GM18873 (cell line): ENCODE measurements at regions not wholly inside any gene's neighbourhood (a gene's known extent, or its start where the extent isn't known, plus 50 kb on each side); places are given as distances from the start of the nearest gene placed in this dataset.
"Not testable (repeated sequence)": the region's sequence is repeated elsewhere in the genome, so short reads cannot be mapped to it uniquely, and the experiment has no call there.

ENCODE experiments used
- ATAC-seq: cut with Tn5 transposase; IDR thresholded peaks from one replicate; pipeline ENCODE4 v1.9.1; 2021; ENCODE audit warnings: mild to moderate bottlenecking, moderate library complexity, moderate number of reproducible peaks; ENCODE audit not compliant: unreplicated experiment, low FRiP score

DNA sequence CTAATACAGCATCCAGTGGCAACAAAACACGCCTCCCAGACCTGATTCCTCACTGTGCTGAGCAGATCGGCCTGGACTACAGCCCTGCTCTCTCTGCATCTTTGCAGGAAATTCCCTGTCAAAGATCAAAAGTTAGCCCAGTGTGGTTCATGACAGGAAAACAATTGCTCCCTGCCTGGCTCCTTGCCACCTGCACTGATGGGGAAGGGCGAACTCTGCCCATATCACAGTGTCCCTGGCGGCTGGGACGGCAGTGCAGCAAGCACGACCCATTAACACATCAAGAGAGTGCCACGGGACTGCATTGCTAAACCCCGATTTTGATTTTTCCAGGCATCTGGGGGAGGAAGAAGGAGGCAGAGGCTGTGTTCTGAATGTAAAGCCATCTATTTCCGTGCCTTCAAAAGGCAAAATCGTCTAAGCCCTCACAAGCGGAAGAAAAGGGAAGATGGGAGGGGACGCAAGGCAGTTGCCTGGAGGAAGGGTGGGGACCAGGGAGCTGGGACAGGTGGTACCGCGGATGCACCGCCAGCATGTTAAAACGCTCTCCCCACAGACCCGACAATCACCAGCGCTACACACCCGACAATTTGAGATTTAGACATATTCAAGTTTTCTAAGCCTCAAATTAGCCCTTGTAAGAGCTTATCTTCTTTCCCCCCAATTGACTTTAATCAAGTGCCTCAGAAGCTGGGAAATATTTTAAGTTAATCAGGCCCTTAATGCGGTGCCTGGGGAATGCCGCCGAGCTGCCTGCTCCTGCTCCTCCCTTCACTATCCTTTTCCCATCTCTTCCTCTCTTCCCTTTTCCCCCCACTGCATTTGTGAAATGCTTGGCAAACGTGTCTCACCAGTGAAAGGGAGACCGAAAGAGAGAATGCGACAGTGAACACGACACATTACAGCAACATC is 238.8 kb upstream of the CDH5 start:
- no peak for ATAC-seq

DNA sequence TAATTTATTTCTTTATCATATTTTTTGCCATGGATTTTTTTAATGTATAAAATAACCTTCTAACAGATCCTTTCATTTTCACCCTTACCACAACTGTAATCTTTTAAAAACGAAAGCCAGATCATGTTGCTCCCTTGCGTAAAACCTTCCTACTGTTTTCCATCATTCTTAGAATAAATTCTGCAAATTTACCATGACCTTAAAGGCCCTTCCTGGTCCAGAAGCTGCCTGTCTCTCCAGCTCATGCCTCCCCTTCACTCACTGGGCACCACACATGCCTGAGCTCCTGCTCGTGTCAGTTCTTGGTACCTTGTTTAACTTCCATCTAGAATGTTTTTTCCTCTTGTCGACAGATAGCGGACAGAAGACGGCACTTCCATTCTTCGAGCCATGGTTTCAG is 245.0 kb upstream of the CDH5 start:
- ATAC-seq = no peak

DNA sequence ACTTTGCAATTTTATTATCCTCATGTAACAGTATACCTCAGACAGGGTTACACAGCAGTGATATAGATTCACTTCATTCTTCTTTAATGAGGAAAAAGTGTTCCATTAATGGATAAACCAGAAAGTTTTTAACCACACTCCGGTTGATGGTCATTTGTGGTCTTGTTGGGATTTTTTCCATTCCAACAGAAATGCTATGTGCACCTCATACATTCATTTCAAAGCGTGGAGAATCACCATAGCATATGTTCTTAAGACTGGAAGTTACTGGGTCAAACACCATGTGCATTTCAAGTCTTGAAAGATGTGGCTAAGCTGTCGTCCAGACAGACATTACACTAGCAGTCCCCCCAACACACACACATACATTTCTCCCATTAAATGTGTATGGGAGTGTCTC is 245.8 kb upstream of the CDH5 start:
- ATAC-seq = no peak

- no peak for ATAC-seq
Measured at GRCh38 chr16:66116163-66117002, 250.1 kb upstream of the CDH5 start.

DNA sequence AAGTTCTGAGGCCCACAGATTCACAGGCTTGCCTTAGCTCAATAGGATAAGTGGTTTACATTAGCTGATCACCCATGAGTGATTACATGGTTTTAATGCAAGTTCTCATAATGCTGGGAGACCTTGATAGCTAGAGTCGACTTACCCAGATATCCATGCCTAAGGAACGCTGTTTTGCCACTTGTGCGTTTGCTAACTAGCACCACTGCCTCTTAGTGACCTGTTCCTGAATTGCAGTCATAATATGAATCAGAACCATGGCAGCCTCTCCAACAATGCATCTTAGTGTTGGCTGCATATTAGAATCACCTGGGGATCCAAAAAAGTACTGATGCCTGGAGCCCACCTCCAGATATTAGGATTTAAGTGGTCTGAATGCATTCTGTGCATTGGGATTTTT is 251.1 kb upstream of the CDH5 start:
- ATAC-seq = no peak

DNA sequence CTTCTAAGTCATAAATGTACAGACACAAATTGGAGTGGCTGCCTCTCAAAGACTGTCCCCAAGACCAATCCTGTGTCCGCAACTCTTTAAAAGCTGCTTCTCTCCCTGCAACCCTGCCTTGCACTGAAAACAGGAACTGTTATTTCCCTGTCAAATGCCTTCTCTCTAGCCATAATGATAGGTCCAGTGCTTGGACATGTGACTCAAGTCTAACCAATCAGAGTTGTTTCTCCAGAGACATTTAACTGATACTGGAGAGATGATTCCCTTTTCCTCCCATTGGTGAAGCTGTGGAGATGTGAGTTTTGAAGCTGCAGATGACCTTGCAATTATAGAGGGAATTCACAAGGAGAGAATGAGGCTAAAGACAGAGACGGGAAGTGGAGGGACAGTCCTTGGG is 253.3 kb upstream of the CDH5 start:
- no peak for ATAC-seq

DNA sequence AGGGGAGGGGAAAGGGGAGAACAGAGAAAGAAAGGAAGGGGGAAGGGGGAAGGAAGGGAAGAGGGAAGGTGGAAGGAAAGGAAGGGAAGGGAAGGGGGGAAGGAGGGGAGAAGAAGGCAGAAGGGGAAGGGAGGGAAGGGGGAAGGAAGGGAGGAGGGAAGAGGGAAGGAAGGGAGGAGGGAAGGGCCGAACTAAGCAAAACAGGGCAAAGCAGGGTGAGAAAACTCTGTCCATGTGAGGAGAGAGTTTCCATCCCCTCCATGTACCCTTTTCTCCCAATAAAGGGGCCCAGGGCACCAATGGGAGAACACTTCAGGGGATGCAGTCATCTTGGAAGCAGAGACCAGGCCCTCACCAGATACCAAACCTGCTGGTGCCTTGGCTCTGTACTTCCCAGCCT is 256.8 kb upstream of the CDH5 start:
- ATAC-seq = no peak

DNA sequence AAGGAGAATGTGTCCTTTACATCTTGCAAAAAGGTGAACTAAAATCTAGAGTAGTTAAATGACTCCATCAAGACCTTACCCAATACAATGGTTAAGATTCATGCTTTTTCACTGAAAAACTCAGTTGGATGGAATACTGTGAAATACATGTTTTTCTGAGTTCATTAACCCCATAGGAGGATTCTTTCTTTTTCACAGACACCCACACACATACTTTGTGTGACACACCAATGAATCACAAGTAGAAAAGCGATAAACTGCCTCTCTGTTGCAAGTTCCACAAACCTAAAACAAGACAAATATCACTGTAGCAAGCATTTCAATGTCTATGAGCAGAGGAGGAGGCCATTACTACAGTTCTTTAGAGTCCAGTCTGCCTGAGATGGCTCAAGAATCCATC is 258.8 kb upstream of the CDH5 start:
- no peak for ATAC-seq

GRCh38 chr16:66103211-66103610 is 263.3 kb upstream of the CDH5 start:
- no peak for ATAC-seq

GRCh38 chr16:66099306-66099705 is 267.2 kb upstream of the CDH5 start:
- ATAC-seq = no peak

DNA sequence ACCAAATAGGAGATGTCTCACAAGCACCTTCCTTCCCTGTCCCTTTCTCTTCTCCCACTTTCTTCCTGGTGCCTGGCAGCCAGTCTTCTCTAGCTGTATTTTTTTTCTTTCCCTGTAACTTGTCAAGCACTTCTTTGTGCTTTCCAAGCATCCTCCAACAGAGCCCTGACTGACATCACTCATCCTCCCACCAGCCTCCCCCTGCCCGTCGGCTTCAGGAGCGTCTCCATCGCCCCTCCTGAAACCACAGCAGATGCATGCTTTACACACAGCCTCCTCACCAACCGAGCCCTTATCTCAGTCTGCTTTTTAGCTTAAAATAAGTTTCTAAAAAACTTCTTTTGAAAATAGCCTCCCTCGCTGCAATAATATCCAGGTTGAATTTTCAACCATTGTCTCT is 268.7 kb upstream of the CDH5 start:
- no peak for ATAC-seq

GRCh38 chr16:66095676-66096075 is 270.8 kb upstream of the CDH5 start:
- no peak for ATAC-seq

DNA sequence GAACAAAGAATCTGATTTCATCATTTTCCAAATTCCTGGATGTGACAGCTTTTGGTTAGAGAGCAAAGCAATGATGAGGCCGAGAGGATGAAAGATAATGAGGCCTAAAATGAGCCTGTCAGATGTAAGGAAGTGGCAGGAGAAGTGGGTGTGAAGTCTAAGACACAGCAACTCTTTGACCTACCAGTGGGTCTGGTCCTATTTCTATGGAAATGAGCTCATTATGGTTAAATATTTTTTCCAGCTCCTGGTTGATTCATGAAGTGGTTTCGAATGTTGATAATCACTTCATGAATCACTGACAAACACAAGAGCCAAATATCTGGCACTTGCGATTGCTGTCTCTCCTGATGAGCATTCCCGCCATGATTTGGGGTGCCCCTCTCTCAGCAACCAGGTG is 273.3 kb upstream of the CDH5 start:
- ATAC-seq = no peak

GRCh38 chr16:66091471-66091891 is 275.0 kb upstream of the CDH5 start:
- ATAC-seq = no peak

DNA sequence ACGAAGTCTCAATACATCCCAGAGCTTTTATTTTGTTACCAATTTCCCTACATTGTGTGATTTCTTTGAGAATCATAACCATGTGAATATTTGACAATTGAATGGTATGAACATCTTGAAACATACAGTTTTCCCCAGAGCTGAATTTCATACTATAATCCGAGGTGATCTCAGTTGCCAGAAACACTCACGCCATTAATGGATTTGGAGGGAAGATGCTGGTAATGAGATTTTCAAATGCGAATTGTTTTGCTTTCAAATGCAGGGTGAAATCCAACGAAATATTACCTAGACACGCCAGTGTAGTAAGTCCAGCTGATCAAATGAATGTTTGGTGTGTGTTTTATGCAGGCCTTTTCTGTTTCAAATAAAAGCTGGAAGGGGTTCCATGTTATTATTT is 277.8 kb upstream of the CDH5 start:
- no peak for ATAC-seq

DNA sequence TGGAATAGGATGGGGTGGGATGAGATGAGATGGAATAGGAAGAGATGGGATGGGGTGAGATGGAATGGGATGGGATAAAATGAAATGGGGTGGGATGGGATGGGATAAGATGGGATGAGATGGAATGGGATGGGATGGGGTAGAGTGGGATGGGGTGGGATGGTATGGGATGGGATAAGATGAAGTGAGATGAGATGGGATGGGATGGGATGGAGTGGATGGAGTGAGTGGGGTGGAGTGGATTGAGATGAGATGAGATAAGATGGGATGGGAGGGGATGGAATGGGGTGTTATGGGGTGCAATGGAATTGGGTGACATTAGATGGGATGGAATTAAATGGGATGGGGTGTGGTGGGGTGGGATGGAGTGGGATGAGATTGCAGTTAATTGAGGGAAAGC is 279.2 kb upstream of the CDH5 start:
- ATAC-seq = no peak

GRCh38 chr16:66085651-66086050 is 280.8 kb upstream of the CDH5 start:
- ATAC-seq = no peak

DNA sequence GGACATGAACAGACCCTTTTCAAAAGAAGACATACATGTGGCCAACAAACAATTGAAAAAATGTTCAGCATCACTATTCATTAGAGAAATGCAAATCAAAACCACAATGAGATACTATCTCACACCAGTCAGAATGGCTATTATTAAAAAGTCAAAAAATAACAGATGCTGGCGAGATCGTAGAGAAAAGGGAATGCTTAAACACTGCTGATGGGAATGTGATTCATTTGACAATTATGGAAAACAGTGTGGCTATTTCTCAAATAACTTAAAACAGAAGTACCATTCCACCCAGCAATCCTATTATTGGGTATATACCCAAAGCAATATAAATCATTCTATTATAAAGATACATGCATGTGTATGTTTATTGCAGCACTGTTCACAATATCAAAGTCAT is 281.8 kb upstream of the CDH5 start:
- not testable (repeated sequence) for ATAC-seq

DNA sequence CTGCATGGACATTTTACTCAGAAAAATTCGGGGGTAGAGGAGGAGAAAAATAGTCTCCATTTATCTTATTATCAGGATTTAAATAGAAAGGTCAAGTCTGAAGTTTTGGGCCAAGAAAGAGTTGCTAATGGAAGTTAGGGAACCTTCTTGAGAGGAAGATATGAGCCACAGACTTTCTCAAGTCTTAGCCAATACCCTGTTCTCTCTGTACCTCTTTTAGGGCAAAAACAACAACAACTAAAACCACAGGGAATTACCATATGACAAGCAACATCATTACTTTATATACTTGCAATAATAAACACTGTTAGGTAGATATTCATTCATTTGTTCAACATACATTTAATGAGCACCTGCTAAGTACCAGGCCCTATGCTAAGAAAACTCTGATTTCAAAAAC is 282.2 kb upstream of the CDH5 start:
- ATAC-seq = no peak

GRCh38 chr16:66083171-66083570 is 283.3 kb upstream of the CDH5 start:
- ATAC-seq = no peak

GRCh38 chr16:66082424-66082823 is 284.1 kb upstream of the CDH5 start:
- no peak for ATAC-seq
